Neutrophil (primary cell): ENCODE measurements at regions not wholly inside any gene's neighbourhood (a gene's known extent, or its start where the extent isn't known, plus 50 kb on each side); places are given as distances from the start of the nearest gene placed in this dataset.

Experiments used
- H3K27ac ChIP-seq: fragments of 200-600 bp; sonication (generic); 2 replicates; pipeline ENCODE4 v1.5.1; 2016; ENCODE audit warnings: mild to moderate bottlenecking, moderate library complexity
- H3K27me3 ChIP-seq: fragments of 200-600 bp; sonication (generic); 2 replicates; pipeline ENCODE4 v1.6.0; 2016; ENCODE audit warnings: mild to moderate bottlenecking
- H3K36me3 ChIP-seq: fragments of 200-600 bp; sonication (generic); 2 replicates; pipeline ENCODE4 v1.5.1; 2017
- H3K4me1 ChIP-seq, 2 experiments: fragments of 200-600 bp in 1 of 2; sonication (generic) in 1 of 2; 1 replicate in 1 of 2; 2 replicates in 1 of 2; pipeline versions ENCODE4 v1.5.1 to v1.6.1; 2013 to 2016; ENCODE audit warnings: low read depth in 1 of 2, low read length in 1 of 2, mild to moderate bottlenecking in 1 of 2, moderate library complexity in 1 of 2; ENCODE audit not compliant: control insufficient read depth in 1 of 2, insufficient read depth in 1 of 2
- H3K4me3 ChIP-seq, 2 experiments: fragments of 200-600 bp in 1 of 2; sonication (generic) in 1 of 2; 1 replicate in 1 of 2; 2 replicates in 1 of 2; pipeline ENCODE4 v1.5.1; 2013 to 2016; ENCODE audit warnings: low read depth in 1 of 2, low read length in 1 of 2, mild to moderate bottlenecking in 1 of 2, moderate library complexity in 1 of 2
- H3K9me3 ChIP-seq: fragments of 200-600 bp; sonication (generic); 2 replicates; pipeline ENCODE4 v1.5.1; 2016
- TF ChIP-seq, protein P1 (sequence below): fragments of 200-600 bp; sonication (generic); IDR thresholded peaks from 2 replicates; pipeline ENCODE4 v1.5.1; 2016; ENCODE audit warnings: antibody characterized with exemption

DNA sequence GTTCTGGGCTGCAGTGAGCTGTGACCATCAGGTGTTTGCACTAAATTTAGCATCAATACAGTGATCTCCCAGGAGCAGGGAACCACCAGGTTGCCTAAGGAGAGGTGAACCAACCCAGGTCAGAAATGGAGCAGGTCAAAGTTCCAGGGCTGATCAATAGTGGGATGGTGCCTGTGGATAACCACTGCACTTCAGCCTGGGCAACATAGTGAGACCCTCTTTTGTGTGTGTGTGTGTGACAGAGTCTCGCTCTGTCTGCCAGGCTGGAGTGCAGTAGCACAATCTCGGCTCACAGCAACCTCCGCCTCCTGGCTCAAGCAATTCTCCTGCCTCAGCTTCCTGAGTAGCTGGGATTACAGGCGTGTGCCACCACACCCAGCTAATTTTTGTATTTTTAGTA, 163.7 kb upstream of the SERTAD2 start:
- TF ChIP-seq, protein P1, sequence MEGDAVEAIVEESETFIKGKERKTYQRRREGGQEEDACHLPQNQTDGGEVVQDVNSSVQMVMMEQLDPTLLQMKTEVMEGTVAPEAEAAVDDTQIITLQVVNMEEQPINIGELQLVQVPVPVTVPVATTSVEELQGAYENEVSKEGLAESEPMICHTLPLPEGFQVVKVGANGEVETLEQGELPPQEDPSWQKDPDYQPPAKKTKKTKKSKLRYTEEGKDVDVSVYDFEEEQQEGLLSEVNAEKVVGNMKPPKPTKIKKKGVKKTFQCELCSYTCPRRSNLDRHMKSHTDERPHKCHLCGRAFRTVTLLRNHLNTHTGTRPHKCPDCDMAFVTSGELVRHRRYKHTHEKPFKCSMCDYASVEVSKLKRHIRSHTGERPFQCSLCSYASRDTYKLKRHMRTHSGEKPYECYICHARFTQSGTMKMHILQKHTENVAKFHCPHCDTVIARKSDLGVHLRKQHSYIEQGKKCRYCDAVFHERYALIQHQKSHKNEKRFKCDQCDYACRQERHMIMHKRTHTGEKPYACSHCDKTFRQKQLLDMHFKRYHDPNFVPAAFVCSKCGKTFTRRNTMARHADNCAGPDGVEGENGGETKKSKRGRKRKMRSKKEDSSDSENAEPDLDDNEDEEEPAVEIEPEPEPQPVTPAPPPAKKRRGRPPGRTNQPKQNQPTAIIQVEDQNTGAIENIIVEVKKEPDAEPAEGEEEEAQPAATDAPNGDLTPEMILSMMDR, result no peak
- H3K4me1 ChIP-seq, result peaks cover 0 to 12% of the 10 kb centered on the region in 2 experiments

DNA sequence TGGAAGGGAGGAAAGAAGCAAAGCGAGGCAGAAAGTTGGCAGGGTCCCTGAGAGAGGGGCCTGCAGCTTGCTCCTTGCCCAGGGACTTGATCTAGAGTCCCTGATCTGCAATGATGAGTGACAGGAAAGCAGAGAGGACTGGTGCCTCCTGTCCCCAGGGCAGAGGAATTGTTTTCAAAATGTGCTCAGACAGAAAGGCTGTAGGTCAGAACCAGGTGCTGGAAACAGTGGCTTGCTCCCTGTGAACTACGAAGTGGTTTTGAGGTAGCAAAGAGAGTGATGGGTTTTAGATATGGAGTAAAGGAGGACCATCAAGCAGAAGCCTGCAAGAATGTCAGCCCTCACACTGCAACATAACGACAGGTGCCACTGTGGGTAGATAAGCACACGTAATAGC, 164.9 kb upstream of the SERTAD2 start:
- no peaks in the 10 kb centered on the region for H3K36me3 ChIP-seq
- no peak overlapping the region for H3K4me3 ChIP-seq
- TF ChIP-seq, protein P1, result no peak
- peaks cover 0 to 12% of the 10 kb centered on the region in 2 experiments for H3K4me1 ChIP-seq
- H3K27me3 ChIP-seq, result no peaks in the 10 kb centered on the region
- no peaks in the 10 kb centered on the region for H3K9me3 ChIP-seq
- no peak overlapping the region for H3K27ac ChIP-seq

More for the DNA sequence above, 163.7 kb upstream of the SERTAD2 start:
- no peaks in the 10 kb centered on the region for H3K36me3 ChIP-seq
- H3K27ac ChIP-seq, result no peak overlapping the region
- no peaks in the 10 kb centered on the region for H3K27me3 ChIP-seq
- no peak overlapping the region for H3K4me3 ChIP-seq
- H3K9me3 ChIP-seq, result no peaks in the 10 kb centered on the region

DNA sequence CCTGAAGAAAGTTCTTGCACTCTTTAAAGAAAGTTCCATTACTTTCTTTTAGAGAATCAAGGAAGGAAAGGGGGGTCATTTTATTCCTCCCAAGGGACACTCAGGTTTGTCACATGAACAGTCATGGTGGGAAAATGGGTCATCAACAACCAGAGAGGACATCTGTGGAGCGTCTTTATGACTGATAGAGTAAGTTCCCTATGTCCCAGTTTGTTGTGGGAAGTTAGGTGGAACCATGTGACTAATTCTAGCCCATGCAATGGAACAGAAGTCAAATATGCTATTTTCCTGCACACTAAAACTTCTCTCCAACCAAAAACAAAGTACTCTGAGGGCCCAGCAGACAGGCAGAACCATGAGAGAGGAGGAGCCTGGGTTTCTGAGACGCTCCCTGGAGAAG, 165.6 kb upstream of the SERTAD2 start:
- H3K27me3 ChIP-seq, result no peaks in the 10 kb centered on the region
- no peaks in the 10 kb centered on the region for H3K9me3 ChIP-seq
- H3K36me3 ChIP-seq, result no peaks in the 10 kb centered on the region
- H3K4me1 ChIP-seq, result peaks cover 0 to 12% of the 10 kb centered on the region in 2 experiments
- H3K4me3 ChIP-seq, result peak overlapping the region in 1 of 2 experiments; percentile 14
- TF ChIP-seq, protein P1, result no peak
- peak overlapping the region; percentile 69 for H3K27ac ChIP-seq

DNA sequence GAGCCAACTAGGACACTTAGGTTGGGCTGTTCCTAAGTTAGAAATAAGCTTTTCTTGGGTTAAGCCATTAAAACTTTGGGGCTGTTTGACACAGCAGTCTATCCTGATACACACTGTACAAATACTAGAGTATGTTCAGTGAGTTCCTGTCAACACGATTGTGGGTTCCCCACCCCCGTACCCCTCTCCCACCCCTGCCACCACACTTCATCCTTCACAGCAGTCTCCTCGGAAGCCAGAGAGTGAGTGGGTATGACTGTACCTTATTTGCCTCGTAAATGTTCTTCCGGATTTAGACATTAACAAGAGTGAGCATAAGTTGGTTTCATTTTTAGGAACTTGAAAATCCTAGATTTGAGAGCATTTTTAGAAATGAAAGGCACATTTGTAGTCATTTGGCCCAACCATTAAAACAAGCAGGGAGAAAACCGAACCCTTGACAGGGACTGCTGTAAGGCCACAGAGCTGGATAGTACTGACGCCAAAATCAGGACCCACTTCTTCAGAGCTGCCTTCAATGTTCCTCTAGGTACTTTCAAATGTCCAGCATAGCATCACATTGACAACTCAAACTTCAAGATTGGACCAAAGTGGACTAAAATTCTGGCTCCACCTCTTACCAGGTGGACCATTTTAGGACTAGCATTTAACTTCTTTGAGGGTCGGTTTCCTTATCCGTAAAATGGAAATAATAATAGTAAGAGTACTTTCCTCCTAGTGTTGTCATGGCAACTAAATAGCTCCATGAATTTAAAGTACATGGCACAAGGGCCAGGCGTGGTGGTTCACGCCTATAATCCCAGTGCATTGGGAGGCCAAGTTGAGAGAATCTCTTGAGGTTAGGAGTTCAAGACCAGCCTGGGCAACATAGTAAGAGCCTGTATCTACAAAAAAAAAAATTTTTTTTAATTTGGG, 166.3 kb upstream of the SERTAD2 start:
- Histone ChIP-seq H3K4me3 (peak overlapping the region in 1 of 2 experiments; percentile 14), H3K36me3 (no peaks in the 10 kb centered on the region), H3K9me3 (no peaks in the 10 kb centered on the region), H3K4me1 (peaks cover 0 to 12% of the 10 kb centered on the region in 2 experiments), H3K27me3 (no peaks in the 10 kb centered on the region), H3K27ac (peak overlapping the region; percentile 69)
- TF ChIP-seq, protein P1, result no peak

DNA sequence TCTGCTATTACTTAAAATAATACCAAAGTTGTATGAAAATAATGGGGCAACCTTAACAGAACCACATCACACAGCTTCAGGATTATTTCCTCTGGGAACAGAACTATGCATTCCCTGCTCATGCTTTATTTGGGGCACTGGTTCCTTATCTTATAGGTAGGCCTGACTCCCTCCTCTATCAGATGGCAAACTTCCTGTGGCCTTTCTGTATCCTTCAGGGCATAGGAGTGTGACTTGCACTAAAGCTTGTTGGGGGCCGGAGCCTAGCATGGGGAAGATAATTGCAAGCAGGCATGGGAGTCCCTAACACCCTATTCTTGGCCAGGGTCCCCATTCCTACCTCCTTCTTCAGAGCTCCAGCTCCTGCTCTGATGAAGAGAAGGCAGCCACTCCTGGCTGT, 167.2 kb upstream of the SERTAD2 start:
- no peaks in the 10 kb centered on the region for H3K9me3 ChIP-seq
- no peak overlapping the region for H3K27ac ChIP-seq
- H3K36me3 ChIP-seq, result no peaks in the 10 kb centered on the region
- no peaks in the 10 kb centered on the region for H3K27me3 ChIP-seq
- TF ChIP-seq, protein P1, result no peak
- H3K4me1 ChIP-seq, result peaks cover 0 to 12% of the 10 kb centered on the region in 2 experiments
- no peak overlapping the region for H3K4me3 ChIP-seq
